ENCODE measurements at regions not wholly inside any gene's neighbourhood (a gene's known extent, or its start where the extent isn't known, plus 50 kb on each side); places are given as distances from the start of the nearest gene placed in this dataset.

DNA sequence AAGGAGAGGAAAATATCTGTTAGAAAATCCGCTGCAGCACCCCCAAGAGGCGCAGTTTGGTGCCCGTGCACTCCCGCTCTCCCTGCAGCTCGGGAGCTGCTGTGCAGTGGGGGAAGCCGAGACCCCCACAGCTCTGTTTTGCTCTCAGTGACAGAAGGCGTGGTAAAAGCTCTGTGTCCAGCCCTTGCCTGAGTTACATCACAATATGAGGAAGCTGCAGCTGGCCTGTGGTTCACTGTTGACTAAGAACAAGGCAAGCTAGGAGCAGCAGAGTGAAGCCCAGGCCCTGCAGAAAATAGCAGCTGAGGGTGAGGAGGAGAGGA lies 88.5 kb upstream of the ADRA2C start:
- Histone ChIP-seq H3K79me2 (ENCODE audit: low read length) (no peaks in the 10 kb centered on the region), H3K27ac (ENCODE audit: low read length) (no peak overlapping the region), H3F3A (ENCODE audit: insufficient read depth, low read length) (no peaks in the 10 kb centered on the region), H3K9ac (ENCODE audit: low read length) (no peak overlapping the region), H3K4me3 (ENCODE audit: low read length) (no peak overlapping the region), H4K20me1 (ENCODE audit: insufficient read depth, low read length) (no peaks in the 10 kb centered on the region), H2AFZ (ENCODE audit: low read length) (no peak overlapping the region), H3K27me3 (replicated peaks; ENCODE audit: insufficient read depth, low read length) (peaks cover 92% of the 10 kb centered on the region), H3K9me2 (replicated peaks; ENCODE audit: insufficient read depth, low read length) (no peaks in the 10 kb centered on the region), H3K4me1 (ENCODE audit: low read length) (no peaks in the 10 kb centered on the region), H3K4me2 (ENCODE audit: low read depth, low read length) (no peak overlapping the region), H3K36me3 (replicated peaks; ENCODE audit: insufficient read depth, low read length) (no peaks in the 10 kb centered on the region), H3K9me3 (replicated peaks; ENCODE audit: insufficient read depth, low read length) (no peaks in the 10 kb centered on the region)
- TF ChIP-seq EZH2 (optimal IDR thresholded peaks at IDR 0.05; ENCODE audit: low read depth, low read length) (no peak), EZH2phosphoT487 (IDR thresholded peaks at IDR 0.05; ENCODE audit: low read length) (no peak)
- TF ChIP-seq, protein P1, sequence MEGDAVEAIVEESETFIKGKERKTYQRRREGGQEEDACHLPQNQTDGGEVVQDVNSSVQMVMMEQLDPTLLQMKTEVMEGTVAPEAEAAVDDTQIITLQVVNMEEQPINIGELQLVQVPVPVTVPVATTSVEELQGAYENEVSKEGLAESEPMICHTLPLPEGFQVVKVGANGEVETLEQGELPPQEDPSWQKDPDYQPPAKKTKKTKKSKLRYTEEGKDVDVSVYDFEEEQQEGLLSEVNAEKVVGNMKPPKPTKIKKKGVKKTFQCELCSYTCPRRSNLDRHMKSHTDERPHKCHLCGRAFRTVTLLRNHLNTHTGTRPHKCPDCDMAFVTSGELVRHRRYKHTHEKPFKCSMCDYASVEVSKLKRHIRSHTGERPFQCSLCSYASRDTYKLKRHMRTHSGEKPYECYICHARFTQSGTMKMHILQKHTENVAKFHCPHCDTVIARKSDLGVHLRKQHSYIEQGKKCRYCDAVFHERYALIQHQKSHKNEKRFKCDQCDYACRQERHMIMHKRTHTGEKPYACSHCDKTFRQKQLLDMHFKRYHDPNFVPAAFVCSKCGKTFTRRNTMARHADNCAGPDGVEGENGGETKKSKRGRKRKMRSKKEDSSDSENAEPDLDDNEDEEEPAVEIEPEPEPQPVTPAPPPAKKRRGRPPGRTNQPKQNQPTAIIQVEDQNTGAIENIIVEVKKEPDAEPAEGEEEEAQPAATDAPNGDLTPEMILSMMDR (IDR thresholded peaks at IDR 0.05; ENCODE audit: low read length): no peak
- no peak for DNase-seq

DNA sequence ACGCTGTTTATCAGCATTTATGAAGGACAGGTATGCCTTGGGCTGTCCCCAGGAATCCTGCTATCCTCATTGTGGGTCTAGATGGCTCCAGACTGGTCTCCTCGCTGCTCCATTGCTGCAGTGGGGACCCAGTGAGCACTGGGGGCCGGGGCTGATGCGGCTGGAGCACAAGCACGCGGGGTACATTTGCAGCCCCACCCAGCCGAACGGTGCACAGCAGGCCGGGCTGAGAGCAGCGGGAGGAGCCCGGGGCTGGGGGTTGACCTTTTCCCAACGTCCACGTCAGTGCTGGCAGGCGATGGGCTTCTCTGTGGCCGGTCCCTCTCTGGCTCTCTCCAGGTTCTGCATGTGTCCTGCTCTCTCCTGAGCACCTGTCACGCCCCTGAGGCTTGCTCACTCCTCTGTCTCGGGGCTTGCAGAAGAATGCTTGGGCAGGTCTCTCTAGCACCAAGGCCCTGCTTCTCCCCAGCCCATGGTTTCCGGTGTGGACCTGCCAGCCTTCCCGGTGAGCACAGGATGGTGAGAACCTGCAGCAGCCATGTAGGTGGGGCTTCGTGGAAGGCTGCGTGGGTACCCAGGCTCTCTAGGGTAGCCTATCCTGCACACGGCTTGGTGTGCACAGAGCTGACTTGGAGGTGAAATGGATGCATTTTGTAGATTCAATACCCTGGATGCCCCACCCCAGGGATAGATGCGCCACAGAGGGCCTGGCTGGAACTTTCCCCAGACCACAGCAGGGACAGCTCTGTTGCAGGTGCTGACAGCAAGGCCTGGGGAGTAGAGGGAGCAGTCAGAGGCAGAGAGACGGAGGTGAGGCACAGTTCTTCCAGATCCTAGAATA lies 89.1 kb upstream of the ADRA2C start:
- Histone ChIP-seq H3F3A (ENCODE audit: insufficient read depth, low read length) (no peaks in the 10 kb centered on the region), H2AFZ (ENCODE audit: low read length) (no peak overlapping the region), H3K4me3 (ENCODE audit: low read length) (no peak overlapping the region), H3K9ac (ENCODE audit: low read length) (no peak overlapping the region), H3K4me1 (ENCODE audit: low read length) (no peaks in the 10 kb centered on the region), H3K36me3 (replicated peaks; ENCODE audit: insufficient read depth, low read length) (no peaks in the 10 kb centered on the region), H3K27ac (ENCODE audit: low read length) (no peak overlapping the region), H3K4me2 (ENCODE audit: low read depth, low read length) (no peak overlapping the region), H3K9me2 (replicated peaks; ENCODE audit: insufficient read depth, low read length) (no peaks in the 10 kb centered on the region), H3K79me2 (ENCODE audit: low read length) (no peaks in the 10 kb centered on the region), H3K9me3 (replicated peaks; ENCODE audit: insufficient read depth, low read length) (no peaks in the 10 kb centered on the region), H4K20me1 (ENCODE audit: insufficient read depth, low read length) (no peaks in the 10 kb centered on the region), H3K27me3 (replicated peaks; ENCODE audit: insufficient read depth, low read length) (peaks cover 92% of the 10 kb centered on the region)
- DNase-seq: no peak
- TF ChIP-seq EZH2phosphoT487 (IDR thresholded peaks at IDR 0.05; ENCODE audit: low read length): no peak
- TF ChIP-seq, protein P1 (IDR thresholded peaks at IDR 0.05; ENCODE audit: low read length): no peak
- no peak for TF ChIP-seq EZH2 (optimal IDR thresholded peaks at IDR 0.05; ENCODE audit: low read depth, low read length)

DNA sequence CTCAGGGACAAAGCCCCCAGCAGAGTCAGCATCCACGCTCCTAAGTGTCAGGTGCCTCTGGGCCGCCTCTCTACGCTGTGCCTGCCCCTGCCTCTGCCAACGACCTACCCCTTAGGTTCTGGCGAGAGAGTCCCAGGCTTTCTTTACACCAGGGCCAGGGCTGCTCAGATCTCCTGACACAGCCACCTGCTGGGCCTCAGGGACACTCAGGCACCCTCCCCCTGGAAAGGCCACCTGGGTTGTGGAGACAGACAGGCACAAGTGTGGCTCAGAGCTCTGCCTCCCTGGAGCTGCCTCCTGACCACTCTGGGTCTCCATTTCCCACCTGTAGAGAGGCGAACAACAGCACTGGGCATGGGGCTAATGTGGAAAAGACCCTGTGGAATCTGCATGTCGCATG lies 90.0 kb upstream of the ADRA2C start:
- Histone ChIP-seq H3F3A (ENCODE audit: insufficient read depth, low read length) (no peaks in the 10 kb centered on the region), H3K36me3 (replicated peaks; ENCODE audit: insufficient read depth, low read length) (no peaks in the 10 kb centered on the region), H3K4me1 (ENCODE audit: low read length) (no peaks in the 10 kb centered on the region), H3K9me2 (replicated peaks; ENCODE audit: insufficient read depth, low read length) (no peaks in the 10 kb centered on the region), H3K27me3 (replicated peaks; ENCODE audit: insufficient read depth, low read length) (peaks cover 93% of the 10 kb centered on the region), H3K9ac (ENCODE audit: low read length) (no peak overlapping the region), H3K4me2 (ENCODE audit: low read depth, low read length) (no peak overlapping the region), H3K9me3 (replicated peaks; ENCODE audit: insufficient read depth, low read length) (no peaks in the 10 kb centered on the region), H4K20me1 (ENCODE audit: insufficient read depth, low read length) (no peaks in the 10 kb centered on the region), H3K79me2 (ENCODE audit: low read length) (no peaks in the 10 kb centered on the region), H3K4me3 (ENCODE audit: low read length) (no peak overlapping the region), H2AFZ (ENCODE audit: low read length) (no peak overlapping the region), H3K27ac (ENCODE audit: low read length) (no peak overlapping the region)
- TF ChIP-seq EZH2 (optimal IDR thresholded peaks at IDR 0.05; ENCODE audit: low read depth, low read length): no peak
- TF ChIP-seq, protein P1 (IDR thresholded peaks at IDR 0.05; ENCODE audit: low read length): no peak
- DNase-seq: no peak
